ENCODE measurements at regions not wholly inside any gene's neighbourhood (a gene's known extent, or its start where the extent isn't known, plus 50 kb on each side); places are given as distances from the start of the nearest gene placed in this dataset.

DNA sequence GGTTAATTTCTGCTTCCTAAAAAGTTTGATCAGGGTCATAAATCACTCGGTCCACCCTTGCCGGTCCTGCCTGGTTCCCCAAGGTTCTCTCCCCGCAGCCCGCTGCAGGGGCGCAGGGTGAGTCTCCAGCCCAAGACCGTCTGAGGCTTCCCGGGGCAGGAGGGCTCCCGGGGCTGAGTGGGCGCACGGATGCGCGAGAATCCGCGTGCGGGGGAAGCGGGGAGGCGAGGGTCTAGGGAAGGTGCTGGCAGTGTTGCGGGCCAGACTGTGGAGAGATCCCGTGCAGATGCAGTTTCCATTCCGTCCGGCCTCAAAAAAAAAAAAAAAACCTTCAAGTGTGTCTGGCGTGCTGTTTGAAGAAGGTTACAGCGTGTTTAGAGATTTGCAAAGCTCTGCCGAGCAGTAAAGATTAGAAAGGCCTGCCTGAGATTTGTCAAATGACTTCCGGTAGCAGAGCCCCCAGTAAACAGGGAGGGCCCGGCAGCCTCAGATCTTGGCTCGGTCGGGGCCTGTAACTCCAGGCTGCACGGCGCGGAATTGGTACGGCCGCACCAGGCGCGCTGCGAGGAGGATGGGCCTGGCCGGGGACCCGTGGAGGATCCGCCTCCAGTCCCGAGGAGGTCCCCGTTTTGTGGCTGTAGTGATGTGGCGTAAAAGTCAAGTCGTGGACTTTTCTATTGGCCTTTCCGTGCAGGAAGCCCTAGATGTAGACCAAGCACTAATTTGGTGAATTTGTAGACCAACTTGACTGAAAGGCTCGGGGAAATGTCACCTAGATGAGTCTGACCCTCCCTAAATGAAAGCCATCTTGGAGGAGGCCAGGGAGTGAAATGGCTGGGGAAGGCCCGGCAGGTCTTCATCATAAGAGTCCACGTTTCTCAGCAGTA lies 293.2 kb upstream of the NFE2L3 start:
- no peak for FAIRE-seq
- no peak for DNase-seq (ENCODE audit: extremely low spot score, insufficient read length, low read depth)

DNA sequence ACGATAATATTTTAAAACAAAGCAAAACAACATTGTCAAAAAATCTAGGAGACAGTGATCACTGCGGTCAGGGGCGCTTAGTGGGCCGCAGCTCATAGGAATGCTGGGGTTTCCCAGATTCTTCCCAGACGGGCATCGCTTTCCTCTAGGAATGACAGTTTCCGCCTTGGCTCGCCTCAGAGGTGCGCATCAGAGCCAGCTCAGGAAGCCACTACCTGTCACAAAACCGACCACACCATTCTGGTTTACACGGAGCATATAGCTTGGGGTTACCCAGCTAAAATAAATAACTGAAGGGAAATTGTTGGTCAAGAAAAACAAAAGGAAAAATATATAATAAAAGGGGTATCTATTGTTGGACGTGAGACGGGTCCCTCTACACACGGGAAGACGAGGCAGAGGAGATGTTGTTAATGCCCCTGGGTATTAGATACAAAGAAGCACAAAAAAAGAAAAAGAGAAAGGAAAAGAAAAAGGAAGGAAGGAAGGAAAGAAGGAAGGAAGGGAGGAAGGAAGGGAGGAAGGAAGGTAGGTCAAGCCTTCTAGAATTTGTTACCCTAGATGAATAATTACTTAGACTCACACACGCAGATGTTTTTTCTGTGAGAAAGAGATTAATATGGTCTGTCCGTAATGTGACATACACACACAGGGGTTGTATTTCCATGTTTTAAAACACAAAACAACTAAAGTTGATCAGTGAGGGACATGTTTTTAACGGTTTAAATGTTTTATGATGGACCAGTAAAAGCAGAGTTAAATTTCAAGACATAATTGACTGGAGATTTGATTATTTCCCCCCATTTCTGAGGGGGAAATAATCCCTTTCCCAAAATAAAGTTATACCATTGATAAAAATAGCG lies 292.4 kb upstream of the NFE2L3 start:
- FAIRE-seq: no peak

DNA sequence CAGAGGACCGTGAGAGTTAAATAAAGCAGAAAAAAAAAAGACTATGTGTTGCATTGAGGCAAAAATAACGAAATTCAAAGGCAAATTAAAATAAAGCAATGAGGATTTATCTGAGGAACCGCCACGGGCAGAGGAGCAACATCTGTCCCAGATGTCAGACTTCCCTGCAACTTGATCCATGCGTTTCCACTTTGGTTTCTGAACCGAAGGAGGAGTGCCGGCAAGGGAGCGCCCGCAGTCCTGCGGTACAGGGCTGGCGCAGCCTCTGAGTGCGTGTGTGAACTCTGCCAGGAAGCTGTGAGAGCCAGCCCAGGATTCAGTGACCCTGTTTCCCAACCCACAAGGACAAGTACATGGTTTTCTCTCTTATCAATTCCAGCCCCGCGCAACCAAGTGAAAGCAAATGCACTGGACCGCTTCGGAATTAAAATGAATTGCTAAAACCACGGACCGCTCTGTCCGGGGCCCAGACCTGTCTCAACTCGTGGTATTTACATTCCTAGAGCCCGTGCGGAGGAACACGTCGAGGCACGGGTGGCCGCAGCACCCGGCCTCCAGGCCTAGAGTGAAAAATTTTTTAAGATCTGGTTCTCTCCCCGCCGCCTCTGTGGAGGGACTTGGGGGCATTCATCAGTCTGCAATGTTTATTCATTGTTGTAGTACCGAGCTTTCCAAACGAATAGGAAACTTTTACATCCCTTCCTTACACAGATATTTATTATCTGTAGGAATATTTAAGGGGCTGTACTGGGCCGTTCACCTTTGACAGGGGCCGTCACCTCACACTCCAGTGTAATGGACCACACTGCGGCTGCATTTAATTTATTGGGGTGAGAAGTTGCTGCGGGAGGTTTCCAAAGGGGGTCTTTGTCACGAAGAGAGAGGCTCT lies 291.5 kb upstream of the NFE2L3 start:
- FAIRE-seq (no peak), DNase-seq (ENCODE audit: extremely low spot score, insufficient read length, low read depth) (no peak)

More for the DNA sequence above, 292.4 kb upstream of the NFE2L3 start:
- no peak for DNase-seq (ENCODE audit: extremely low spot score, insufficient read length, low read depth)

DNA sequence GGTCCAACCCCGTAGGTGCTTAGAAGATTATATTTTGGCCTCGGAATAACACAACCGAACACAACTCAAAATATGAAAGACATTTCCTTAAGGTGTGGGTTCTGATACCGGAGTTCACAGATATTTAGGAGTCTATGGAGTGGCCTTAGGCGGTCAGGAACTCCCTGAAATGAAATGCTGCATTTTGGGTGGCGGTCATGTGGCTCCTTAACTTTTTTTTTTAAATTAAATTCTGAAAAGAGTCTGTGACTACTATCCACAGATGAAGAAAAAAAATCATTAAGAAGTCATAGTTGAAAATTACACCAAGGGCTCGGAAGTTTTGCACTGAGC lies 290.9 kb upstream of the NFE2L3 start:
- DNase-seq (ENCODE audit: extremely low spot score, insufficient read length, low read depth): no peak

GRCh38 chr7:25861601-25862260 lies 290.3 kb upstream of the NFE2L3 start:
- FAIRE-seq (no peak), DNase-seq (ENCODE audit: extremely low spot score, insufficient read length, low read depth) (no peak)

More for the DNA sequence above, 290.9 kb upstream of the NFE2L3 start:
- FAIRE-seq: peak; percentile 62

DNA sequence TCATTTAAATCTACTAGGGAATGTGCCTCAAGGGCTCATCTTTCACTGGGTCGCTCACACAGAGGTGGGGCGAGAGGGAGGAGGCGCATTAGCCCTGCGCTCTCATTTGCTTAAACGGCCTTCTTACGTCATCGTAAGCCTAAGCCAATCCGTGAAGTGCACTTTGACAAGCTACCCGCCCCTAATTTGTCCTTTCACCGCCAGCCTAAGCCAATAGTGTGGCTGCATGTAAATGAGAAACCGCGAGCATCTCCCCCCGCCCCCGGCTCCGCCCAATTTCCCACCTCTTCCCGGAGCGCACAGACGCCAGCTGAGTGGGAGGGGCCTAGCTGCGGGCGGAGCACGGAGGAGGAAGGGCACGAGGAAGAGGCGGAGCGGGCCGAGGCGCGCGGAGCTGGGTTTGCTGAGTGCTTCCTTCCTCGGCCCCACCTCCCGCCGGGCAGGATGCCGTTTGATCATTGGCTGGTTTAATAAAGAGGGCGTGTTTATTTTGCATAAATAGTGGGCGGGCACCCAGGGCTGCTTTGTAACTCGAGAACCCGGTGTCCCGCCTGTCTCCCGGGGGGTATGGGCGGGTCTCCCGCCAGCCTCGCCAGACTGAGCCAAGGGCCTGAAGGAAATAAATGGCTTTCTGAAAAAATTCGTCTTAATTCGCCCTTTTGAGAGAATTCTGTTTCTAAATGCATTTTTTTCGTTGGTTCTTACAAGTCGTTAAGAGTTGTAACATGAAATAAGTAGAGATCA lies 289.6 kb upstream of the NFE2L3 start:
- DNase-seq (ENCODE audit: extremely low spot score, insufficient read length, low read depth): peak; percentile 88
- FAIRE-seq: peak; percentile 100

DNA sequence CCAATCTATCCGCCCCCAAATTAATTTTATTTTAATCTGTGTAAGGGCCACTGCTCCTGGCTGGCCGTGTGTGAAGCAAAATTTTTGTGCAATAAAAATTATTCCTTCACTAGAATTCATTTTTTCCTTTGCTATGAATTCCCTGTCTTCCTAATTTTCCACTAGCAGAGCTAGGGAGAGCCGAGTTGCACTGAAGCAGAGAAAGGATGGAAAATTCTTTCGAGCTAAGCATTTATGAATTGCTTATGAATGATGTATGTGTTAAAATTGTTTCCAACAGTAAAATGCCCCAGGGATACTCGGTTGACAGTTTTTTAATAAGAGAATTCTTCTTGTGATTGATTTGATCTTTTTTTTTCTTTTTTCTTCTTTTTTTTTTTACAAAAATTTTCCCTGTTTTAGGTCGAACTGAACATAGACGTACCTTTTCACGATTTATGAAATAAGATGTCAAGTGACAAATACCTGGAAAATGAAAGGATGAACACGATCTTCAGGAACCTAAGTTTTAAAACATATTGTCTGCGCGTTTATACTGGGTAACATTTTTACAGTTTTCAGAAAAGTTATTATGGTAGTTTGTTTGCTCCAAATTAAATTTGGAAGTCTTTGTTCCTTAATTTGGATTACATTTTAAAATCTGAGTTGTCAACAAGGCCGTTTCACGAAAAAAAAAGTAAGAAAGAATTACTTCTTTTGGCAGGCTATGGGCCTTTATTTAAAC lies 288.8 kb upstream of the NFE2L3 start:
- FAIRE-seq: no peak

GRCh38 chr7:25863729-25864110 lies 288.3 kb upstream of the NFE2L3 start:
- FAIRE-seq: no peak
- DNase-seq (ENCODE audit: extremely low spot score, insufficient read length, low read depth): no peak

More for the DNA sequence above, 288.8 kb upstream of the NFE2L3 start:
- DNase-seq (ENCODE audit: extremely low spot score, insufficient read length, low read depth): no peak

- no peak for FAIRE-seq
- no peak for DNase-seq (ENCODE audit: extremely low spot score, insufficient read length, low read depth)
Measured at GRCh38 chr7:25864511-25864910, 287.5 kb upstream of the NFE2L3 start.

DNA sequence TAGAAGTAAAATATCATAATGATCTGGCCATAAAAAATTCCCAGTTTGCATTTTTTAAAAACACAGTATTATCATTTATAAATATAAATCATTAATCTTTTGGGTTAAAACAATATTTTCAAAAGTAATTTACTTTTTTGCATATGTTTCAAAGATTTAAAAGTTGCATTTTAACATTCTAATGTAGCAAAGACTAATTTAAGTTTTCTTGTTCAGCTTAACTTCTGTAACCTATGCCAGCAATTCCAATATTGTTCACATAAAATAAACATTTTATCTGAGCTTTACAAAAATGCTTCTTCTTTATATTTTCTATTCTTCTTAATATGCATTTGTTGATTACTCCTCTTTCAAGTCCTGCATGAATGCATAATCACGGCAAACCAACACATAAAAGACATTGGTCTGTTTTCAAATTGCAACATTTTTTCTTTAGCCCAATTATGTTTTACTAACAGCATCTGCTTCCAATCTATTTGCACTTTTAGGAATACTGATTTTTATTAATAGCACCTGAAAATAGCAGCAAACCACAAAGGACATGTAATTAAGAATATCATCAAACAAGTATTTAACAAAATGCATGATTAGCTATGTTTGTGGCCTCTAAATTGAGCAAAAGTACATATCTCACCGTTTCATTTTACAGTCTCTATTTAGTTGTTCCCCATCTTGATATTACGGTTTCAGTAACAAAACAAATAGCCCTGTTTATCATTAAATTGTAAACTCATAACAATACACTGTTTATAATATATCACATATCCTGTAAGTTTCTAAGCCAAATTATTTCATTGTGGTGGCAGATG lies 286.9 kb upstream of the NFE2L3 start:
- no peak for FAIRE-seq

GRCh38 chr7:25868509-25868908 lies 283.5 kb upstream of the NFE2L3 start:
- FAIRE-seq: no peak
- DNase-seq (ENCODE audit: extremely low spot score, insufficient read length, low read depth): no peak

More for the DNA sequence above, 286.9 kb upstream of the NFE2L3 start:
- no peak for DNase-seq (ENCODE audit: extremely low spot score, insufficient read length, low read depth)

DNA sequence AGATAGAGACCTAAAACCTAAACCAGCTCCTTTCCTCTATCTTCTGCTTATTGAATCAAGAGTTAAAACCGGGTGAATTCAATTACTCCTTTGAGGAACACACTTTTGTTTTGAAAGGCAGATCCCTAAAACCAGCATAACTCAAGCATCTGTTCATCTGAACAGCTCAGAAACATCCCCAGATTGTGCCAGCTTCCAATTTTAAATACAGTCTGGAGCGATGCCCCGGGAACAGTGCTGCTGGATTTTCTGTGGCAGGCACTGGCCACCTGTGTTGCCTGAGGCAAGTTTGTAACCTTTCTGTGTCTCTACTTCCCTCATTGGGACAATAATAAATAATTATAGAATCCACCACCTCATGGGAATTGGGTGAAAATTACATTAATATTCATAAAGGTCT lies 281.4 kb upstream of the NFE2L3 start:
- DNase-seq (ENCODE audit: extremely low spot score, insufficient read length, low read depth) (no peak), FAIRE-seq (no peak)

DNA sequence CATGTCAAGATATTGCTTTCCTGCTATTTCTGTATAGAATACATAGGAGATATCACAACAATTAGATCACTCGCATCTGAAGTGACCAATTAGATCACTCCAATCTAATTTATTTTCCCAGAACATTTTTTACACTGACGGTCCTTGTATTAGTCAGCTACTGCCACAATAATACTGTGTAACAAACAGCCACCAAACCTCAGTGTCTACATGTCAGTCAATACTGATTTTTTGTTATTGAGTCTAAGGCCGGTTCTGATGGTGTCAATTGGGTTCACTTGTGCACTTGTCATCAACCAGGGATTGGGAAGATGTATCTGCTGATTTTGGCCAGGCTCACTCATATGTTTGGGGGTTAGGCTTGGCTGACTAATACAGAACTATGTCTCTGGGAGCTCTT lies 275.9 kb upstream of the NFE2L3 start:
- FAIRE-seq (peak; percentile 5), DNase-seq (ENCODE audit: extremely low spot score, insufficient read length, low read depth) (no peak)

DNA sequence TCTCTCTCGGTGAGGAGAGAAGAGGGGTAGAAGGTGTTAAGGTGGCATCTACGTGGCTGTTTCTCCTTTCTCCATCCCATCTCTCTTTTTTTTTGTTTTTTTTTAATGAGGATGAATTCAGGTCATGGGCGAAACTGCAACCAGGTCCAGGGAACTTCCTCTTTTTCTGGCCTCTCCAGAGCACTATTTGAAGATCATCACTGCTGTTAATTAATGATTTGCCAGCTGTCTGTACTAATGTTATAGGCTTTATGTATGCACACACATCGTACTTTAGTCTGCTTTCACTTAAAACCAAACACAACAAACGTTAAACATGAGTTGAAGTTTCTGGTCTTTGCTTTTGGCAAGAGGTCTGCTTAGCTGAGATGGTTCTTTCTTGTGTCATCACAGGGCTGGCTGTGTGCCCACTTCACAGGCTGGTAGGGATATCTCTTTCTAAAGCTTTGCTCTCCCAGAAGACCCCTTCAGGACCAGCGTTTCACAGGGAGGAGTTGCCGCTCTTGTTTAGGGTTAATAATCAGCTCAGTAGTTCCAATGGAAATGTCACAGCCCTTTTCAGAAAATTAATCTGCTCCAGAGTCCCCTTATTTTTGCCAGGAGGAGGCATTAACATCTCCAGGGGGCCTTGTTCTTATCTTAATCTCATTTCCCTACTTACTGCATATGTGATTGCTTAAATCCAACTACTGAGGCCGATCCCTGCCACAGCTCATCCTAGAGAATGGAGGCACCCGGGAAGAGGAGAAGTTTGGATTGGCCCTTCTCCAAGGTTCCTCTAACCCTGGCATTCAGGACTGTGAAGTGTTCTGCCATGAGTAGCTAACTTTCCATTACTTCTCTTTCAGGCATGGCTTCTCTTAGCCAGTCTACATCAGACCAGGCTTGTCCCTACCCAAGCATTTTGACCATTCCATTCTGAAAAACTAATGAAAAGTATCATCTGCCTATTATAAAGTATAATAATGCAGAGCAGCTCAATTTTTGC lies 273.9 kb upstream of the NFE2L3 start:
- DNase-seq (ENCODE audit: extremely low spot score, insufficient read length, low read depth) (no peak), FAIRE-seq (peak; percentile 94)

- FAIRE-seq (no peak), DNase-seq (ENCODE audit: extremely low spot score, insufficient read length, low read depth) (no peak)
Measured at GRCh38 chr7:25879799-25880198, 272.2 kb upstream of the NFE2L3 start.

DNA sequence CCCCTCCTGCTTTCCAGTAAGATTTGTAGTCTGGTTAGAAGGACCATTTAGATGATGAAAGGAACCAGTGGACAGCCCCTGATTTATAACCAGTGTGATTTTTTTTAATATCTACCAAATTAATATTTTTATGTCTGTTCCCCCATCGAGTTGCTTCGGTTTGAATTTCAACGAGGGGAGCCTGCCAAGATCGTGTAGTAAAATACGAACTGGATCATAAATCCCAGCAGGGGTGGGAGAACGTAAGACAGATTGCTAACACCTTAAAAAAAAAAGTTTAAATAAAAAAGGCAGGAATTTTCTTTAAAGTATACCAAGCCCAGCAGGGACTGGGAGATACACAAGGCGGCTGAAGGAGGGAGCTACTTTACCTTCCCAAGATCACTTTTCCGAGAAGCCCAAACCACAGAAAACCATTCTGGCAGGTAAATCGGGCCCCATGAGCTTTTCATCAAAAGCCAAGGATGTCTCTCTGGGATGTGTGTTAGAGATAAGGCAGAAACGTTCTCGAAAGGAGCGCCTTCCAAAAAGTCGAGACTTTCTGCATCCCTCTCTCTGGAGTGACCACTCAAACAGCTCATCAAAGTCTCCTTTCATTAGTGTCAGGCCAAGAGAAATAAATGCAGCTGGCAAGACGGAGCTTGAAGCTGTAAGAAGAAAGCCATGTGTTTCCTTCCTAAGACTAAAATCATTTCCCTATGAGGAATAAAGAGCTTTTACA lies 270.5 kb upstream of the NFE2L3 start:
- FAIRE-seq (no peak), DNase-seq (ENCODE audit: extremely low spot score, insufficient read length, low read depth) (no peak)
